Neural cell (in vitro differentiated cells): ENCODE measurements at regions not wholly inside any gene's neighbourhood (a gene's known extent, or its start where the extent isn't known, plus 50 kb on each side); places are given as distances from the start of the nearest gene placed in this dataset.

Source experiments
- H2AFZ ChIP-seq: fragments of 200-600, 300-800 bp; sonication (generic), shearing (Covaris generic); 2 replicates; pipeline ENCODE4 v1.6.0; 2014; ENCODE audit warnings: low read depth, mild to moderate bottlenecking, antibody characterized with exemption, low read length, moderate library complexity
- H3F3A ChIP-seq: fragments of 200-600 bp; shearing (Covaris generic); 2 replicates; pipeline ENCODE4 v1.6.1; 2016; ENCODE audit warnings: mild to moderate bottlenecking, moderate library complexity, mixed read lengths, antibody characterized with exemption, low read length; ENCODE audit not compliant: insufficient read depth, poor library complexity, severe bottlenecking
- H3K27ac ChIP-seq: fragments of 200-600, 300-800 bp; sonication (generic), shearing (Covaris generic); 2 replicates; pipeline ENCODE4 v1.5.1; 2014; ENCODE audit warnings: mild to moderate bottlenecking, low read length, moderate library complexity
- H3K27me3 ChIP-seq: fragments of 300-800, 200-600 bp; sonication (generic), shearing (Covaris generic); 2 replicates; pipeline ENCODE4 v1.6.0; 2014; ENCODE audit warnings: mild to moderate bottlenecking, low read depth, low read length, moderate library complexity; ENCODE audit not compliant: insufficient read depth
- H3K36me3 ChIP-seq: fragments of 300-800, 200-600 bp; sonication (generic), shearing (Covaris generic); 2 replicates; pipeline ENCODE4 v1.5.1; 2014; ENCODE audit warnings: mild to moderate bottlenecking, antibody characterized with exemption, low read length, moderate library complexity; ENCODE audit not compliant: insufficient read depth
- H3K4me2 ChIP-seq: fragments of 300-800, 200-600 bp; sonication (generic), shearing (Covaris generic); 2 replicates; pipeline ENCODE4 v1.6.0; 2014; ENCODE audit warnings: mild to moderate bottlenecking, low read length
- H3K4me3 ChIP-seq: fragments of 300-800, 200-600 bp; sonication (generic), shearing (Covaris generic); 2 replicates; pipeline ENCODE4 v1.5.1; 2014; ENCODE audit warnings: mild to moderate bottlenecking, low read length, moderate library complexity
- H3K79me2 ChIP-seq: fragments of 200-600 bp; shearing (Covaris generic); replicated peaks from 2 replicates; pipeline ENCODE4 v1.6.0; 2014; ENCODE audit warnings: mild to moderate bottlenecking, low read length, moderate library complexity; ENCODE audit not compliant: insufficient read depth
- H3K9ac ChIP-seq: fragments of 300-800, 200-600 bp; sonication (generic), shearing (Covaris generic); 2 replicates; pipeline ENCODE4 v1.6.1; 2016; ENCODE audit warnings: mild to moderate bottlenecking, low read length, mixed read lengths
- H3K9me2 ChIP-seq: fragments of 200-600 bp; shearing (Covaris generic); 2 replicates; pipeline ENCODE4 v1.6.1; 2016; ENCODE audit warnings: mild to moderate bottlenecking, low read length, mixed read lengths; ENCODE audit not compliant: insufficient read depth
- H3K9me3 ChIP-seq: fragments of 200-600, 300-800 bp; sonication (generic), shearing (Covaris generic); 2 replicates; pipeline ENCODE4 v1.6.1; 2016; ENCODE audit warnings: mild to moderate bottlenecking, mixed run types, low read length, moderate library complexity, mixed read lengths
- H4K20me1 ChIP-seq: fragments of 200-600 bp; shearing (Covaris generic); 2 replicates; pipeline ENCODE4 v1.6.1; 2016; ENCODE audit warnings: mild to moderate bottlenecking, mixed run types; ENCODE audit not compliant: insufficient read depth
- EP300 ChIP-seq: fragments of 450-650 bp; conservative IDR thresholded peaks from 2 replicates; pipeline ENCODE4 v1.6.1; 2014; ENCODE audit warnings: antibody characterized with exemption, mild to moderate bottlenecking, moderate library complexity; ENCODE audit not compliant: poor library complexity, severe bottlenecking
- EZH2 ChIP-seq: fragments of 200-600, 300-800 bp; shearing (Covaris generic), sonication (generic); IDR thresholded peaks from 2 replicates; pipeline ENCODE4 v1.6.1; 2014; ENCODE audit warnings: antibody characterized with exemption, low read length, borderline replicate concordance, mild to moderate bottlenecking; ENCODE audit not compliant: insufficient read depth, poor library complexity, severe bottlenecking
- MXI1 ChIP-seq: fragments of 450-650 bp; conservative IDR thresholded peaks from 2 replicates; pipeline ENCODE4 v1.6.1; 2014; ENCODE audit warnings: antibody characterized with exemption, mild to moderate bottlenecking; ENCODE audit not compliant: poor library complexity, severe bottlenecking
- POLR2AphosphoS5 ChIP-seq: IDR thresholded peaks from 2 replicates; pipeline ENCODE4 v1.6.1; 2012
- RAD21 ChIP-seq: fragments of 450-650 bp; conservative IDR thresholded peaks from 2 replicates; pipeline ENCODE4 v1.6.1; 2014; ENCODE audit warnings: antibody characterized with exemption, mild to moderate bottlenecking, moderate library complexity
- SMC3 ChIP-seq: fragments of 450-650 bp; conservative IDR thresholded peaks from 2 replicates; pipeline ENCODE4 v1.6.1; 2014; ENCODE audit warnings: antibody characterized with exemption, mild to moderate bottlenecking, moderate library complexity; ENCODE audit not compliant: poor library complexity
- TAF1 ChIP-seq: IDR thresholded peaks from 2 replicates; pipeline ENCODE4 v1.6.1; 2012; ENCODE audit warnings: low read depth
- TF ChIP-seq, protein P1 (sequence below): IDR thresholded peaks from 2 replicates; pipeline ENCODE4 v1.6.1; 2012; ENCODE audit warnings: borderline replicate concordance
- TF ChIP-seq, protein P2 (sequence below): fragments of 450-650 bp; IDR thresholded peaks from 2 replicates; pipeline ENCODE4 v1.5.1; 2014; ENCODE audit warnings: antibody characterized with exemption, mild to moderate bottlenecking, moderate library complexity; ENCODE audit not compliant: poor library complexity, severe bottlenecking

DNA sequence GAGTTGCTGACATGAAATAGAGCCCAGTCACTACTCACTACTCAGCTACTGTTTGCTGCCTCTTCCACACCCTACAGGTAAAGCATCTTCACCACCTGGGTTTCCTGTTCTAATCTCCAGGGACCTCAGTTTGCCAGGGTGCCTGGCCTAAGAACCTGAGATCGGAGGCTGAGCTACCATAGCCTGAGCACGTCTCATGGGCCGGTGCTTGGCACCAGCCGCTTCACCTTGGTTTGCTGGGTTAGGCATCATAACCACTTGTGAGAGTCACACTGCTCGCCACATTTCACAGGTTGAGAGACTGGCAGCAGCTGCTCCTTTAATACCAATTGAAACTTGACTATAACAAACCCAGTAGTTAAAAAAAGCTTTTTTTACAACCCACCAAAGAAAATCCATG, 75.1 kb downstream of the EMX2 start:
- H3F3A ChIP-seq = no peaks in the 10 kb centered on the region
- H4K20me1 ChIP-seq = no peaks in the 10 kb centered on the region
- no peaks in the 10 kb centered on the region for H3K9me3 ChIP-seq
- H3K4me3 ChIP-seq = no peak overlapping the region
- H3K9me2 ChIP-seq = no peaks in the 10 kb centered on the region
- H3K27me3 ChIP-seq = no peaks in the 10 kb centered on the region
- no peak overlapping the region for H3K9ac ChIP-seq
- H3K27ac ChIP-seq = no peak overlapping the region
- no peaks in the 10 kb centered on the region for H3K36me3 ChIP-seq
- TF ChIP-seq TAF1 (no peak), EP300 (no peak), SMC3 (no peak), POLR2AphosphoS5 (no peak), EZH2 (no peak), MXI1 (no peak)
- no peak overlapping the region for H3K4me2 ChIP-seq
- H3K79me2 ChIP-seq = no peaks in the 10 kb centered on the region
- no peak overlapping the region for H2AFZ ChIP-seq

DNA sequence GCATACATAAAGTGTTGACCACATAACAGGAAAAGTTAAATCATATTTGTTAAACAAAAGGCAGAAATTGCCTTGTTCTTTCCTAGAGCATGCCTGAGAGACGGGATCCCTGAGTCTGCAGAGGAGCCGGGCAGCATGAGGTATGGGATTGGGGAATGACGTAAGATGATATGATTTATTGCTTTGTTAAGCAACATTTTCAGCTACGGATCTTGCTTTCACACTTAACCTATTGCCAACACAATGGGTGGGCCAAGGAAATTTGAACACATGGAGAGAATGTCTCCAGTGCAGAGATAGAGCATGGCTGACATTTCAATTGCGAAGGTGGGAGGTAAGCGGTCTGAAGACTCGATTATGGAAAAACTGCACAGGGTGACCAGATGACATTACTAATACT, 76.7 kb downstream of the EMX2 start:
- no peaks in the 10 kb centered on the region for H3K36me3 ChIP-seq
- H3K9ac ChIP-seq = no peak overlapping the region
- no peaks in the 10 kb centered on the region for H3F3A ChIP-seq
- no peak overlapping the region for H3K4me2 ChIP-seq
- TF ChIP-seq, protein P1, sequence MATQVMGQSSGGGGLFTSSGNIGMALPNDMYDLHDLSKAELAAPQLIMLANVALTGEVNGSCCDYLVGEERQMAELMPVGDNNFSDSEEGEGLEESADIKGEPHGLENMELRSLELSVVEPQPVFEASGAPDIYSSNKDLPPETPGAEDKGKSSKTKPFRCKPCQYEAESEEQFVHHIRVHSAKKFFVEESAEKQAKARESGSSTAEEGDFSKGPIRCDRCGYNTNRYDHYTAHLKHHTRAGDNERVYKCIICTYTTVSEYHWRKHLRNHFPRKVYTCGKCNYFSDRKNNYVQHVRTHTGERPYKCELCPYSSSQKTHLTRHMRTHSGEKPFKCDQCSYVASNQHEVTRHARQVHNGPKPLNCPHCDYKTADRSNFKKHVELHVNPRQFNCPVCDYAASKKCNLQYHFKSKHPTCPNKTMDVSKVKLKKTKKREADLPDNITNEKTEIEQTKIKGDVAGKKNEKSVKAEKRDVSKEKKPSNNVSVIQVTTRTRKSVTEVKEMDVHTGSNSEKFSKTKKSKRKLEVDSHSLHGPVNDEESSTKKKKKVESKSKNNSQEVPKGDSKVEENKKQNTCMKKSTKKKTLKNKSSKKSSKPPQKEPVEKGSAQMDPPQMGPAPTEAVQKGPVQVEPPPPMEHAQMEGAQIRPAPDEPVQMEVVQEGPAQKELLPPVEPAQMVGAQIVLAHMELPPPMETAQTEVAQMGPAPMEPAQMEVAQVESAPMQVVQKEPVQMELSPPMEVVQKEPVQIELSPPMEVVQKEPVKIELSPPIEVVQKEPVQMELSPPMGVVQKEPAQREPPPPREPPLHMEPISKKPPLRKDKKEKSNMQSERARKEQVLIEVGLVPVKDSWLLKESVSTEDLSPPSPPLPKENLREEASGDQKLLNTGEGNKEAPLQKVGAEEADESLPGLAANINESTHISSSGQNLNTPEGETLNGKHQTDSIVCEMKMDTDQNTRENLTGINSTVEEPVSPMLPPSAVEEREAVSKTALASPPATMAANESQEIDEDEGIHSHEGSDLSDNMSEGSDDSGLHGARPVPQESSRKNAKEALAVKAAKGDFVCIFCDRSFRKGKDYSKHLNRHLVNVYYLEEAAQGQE = no peak
- no peak for TF ChIP-seq EP300
- TF ChIP-seq MXI1 = no peak
- no peak for TF ChIP-seq RAD21
- no peak for TF ChIP-seq EZH2
- no peak for TF ChIP-seq POLR2AphosphoS5
- TF ChIP-seq, protein P2, sequence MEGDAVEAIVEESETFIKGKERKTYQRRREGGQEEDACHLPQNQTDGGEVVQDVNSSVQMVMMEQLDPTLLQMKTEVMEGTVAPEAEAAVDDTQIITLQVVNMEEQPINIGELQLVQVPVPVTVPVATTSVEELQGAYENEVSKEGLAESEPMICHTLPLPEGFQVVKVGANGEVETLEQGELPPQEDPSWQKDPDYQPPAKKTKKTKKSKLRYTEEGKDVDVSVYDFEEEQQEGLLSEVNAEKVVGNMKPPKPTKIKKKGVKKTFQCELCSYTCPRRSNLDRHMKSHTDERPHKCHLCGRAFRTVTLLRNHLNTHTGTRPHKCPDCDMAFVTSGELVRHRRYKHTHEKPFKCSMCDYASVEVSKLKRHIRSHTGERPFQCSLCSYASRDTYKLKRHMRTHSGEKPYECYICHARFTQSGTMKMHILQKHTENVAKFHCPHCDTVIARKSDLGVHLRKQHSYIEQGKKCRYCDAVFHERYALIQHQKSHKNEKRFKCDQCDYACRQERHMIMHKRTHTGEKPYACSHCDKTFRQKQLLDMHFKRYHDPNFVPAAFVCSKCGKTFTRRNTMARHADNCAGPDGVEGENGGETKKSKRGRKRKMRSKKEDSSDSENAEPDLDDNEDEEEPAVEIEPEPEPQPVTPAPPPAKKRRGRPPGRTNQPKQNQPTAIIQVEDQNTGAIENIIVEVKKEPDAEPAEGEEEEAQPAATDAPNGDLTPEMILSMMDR = no peak
- no peak for TF ChIP-seq TAF1
- TF ChIP-seq SMC3 = no peak
- no peak overlapping the region for H3K27ac ChIP-seq
- no peak overlapping the region for H3K4me3 ChIP-seq
- H2AFZ ChIP-seq = no peak overlapping the region
- no peaks in the 10 kb centered on the region for H3K9me3 ChIP-seq
- no peaks in the 10 kb centered on the region for H3K79me2 ChIP-seq
- no peaks in the 10 kb centered on the region for H4K20me1 ChIP-seq
- no peaks in the 10 kb centered on the region for H3K9me2 ChIP-seq
- no peaks in the 10 kb centered on the region for H3K27me3 ChIP-seq
